ENCODE measurements at regions not wholly inside any gene's neighbourhood (a gene's known extent, or its start where the extent isn't known, plus 50 kb on each side); places are given as distances from the start of the nearest gene placed in this dataset.

DNA sequence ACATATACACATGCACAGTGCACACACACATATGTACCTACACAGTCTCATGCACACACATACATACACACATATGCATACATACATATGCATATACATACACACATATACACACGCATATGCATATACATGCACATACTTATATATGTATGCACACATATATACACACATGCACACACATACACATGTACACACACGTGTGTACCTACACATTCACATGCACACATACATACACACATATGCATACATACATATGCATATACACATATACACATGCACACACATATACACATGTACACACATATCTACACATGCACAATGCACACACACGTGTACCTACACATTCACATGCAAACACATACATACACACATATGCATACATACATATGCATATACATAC lies 100.3 kb upstream of the TWIST2 start:
- Histone ChIP-seq H3K27me3 (ENCODE audit: control insufficient read depth, insufficient read depth, low read length) (peaks cover 3% of the 10 kb centered on the region), H3K36me3 (ENCODE audit: control insufficient read depth, insufficient read depth, low read length) (no peaks in the 10 kb centered on the region), H3K4me3 (ENCODE audit: low read depth, low read length) (no peak overlapping the region)
- ChIA-PET POLR2A (no interaction called here), CTCF (no interaction called here)
- TF ChIP-seq, protein P1, sequence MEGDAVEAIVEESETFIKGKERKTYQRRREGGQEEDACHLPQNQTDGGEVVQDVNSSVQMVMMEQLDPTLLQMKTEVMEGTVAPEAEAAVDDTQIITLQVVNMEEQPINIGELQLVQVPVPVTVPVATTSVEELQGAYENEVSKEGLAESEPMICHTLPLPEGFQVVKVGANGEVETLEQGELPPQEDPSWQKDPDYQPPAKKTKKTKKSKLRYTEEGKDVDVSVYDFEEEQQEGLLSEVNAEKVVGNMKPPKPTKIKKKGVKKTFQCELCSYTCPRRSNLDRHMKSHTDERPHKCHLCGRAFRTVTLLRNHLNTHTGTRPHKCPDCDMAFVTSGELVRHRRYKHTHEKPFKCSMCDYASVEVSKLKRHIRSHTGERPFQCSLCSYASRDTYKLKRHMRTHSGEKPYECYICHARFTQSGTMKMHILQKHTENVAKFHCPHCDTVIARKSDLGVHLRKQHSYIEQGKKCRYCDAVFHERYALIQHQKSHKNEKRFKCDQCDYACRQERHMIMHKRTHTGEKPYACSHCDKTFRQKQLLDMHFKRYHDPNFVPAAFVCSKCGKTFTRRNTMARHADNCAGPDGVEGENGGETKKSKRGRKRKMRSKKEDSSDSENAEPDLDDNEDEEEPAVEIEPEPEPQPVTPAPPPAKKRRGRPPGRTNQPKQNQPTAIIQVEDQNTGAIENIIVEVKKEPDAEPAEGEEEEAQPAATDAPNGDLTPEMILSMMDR (IDR thresholded peaks at IDR 0.05; ENCODE audit: insufficient read depth, low read depth, low read length): no peak
- no peak for DNase-seq (ENCODE audit: low read depth)

GRCh38 chr2:238750212-238750904 lies 97.5 kb upstream of the TWIST2 start:
- no peaks in the 10 kb centered on the region for H3K36me3 ChIP-seq (ENCODE audit: control insufficient read depth, insufficient read depth, low read length)

DNA sequence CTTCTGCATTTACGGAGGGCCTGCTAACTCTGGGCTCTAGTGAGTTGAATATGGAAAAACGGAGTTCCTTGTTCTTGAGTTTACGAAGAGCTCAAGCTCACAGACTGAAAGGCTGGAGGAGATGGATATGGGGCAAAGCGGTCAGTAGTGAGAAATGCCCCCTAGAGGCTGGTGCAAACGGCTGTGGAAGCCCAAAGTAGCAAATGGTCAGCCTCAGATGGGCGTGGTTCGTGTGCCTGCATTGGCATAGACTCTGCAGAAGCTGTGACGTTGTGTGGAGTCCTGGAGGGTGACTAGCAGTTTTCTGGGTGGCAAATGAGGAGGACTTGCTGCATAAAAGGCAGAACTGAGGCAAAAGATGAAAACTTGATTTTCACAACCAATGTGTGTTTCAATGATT lies 93.6 kb upstream of the TWIST2 start:
- DNase-seq (ENCODE audit: low read depth): no peak
- ChIA-PET CTCF (interaction anchor here (1.0 kb wide), 1 partner anchor 396 kb away, joined by 3 read pairs; no protein-coding TSS in a partner anchor), POLR2A (no interaction called here)
- Histone ChIP-seq H3K36me3 (ENCODE audit: control insufficient read depth, insufficient read depth, low read length) (no peaks in the 10 kb centered on the region), H3K27me3 (ENCODE audit: control insufficient read depth, insufficient read depth, low read length) (peaks cover 2% of the 10 kb centered on the region; the same call in 1 of the 2 replicates), H3K4me3 (ENCODE audit: low read depth, low read length) (no peak overlapping the region)
- TF ChIP-seq, protein P1 (IDR thresholded peaks at IDR 0.05; ENCODE audit: insufficient read depth, low read depth, low read length): peak; percentile 32; the same call in 1 of the 2 replicates

More at GRCh38 chr2:238750212-238750904, 97.5 kb upstream of the TWIST2 start:
- no peak overlapping the region for H3K4me3 ChIP-seq (ENCODE audit: low read depth, low read length)
- DNase-seq (ENCODE audit: low read depth): no peak
- TF ChIP-seq, protein P1 (IDR thresholded peaks at IDR 0.05; ENCODE audit: insufficient read depth, low read depth, low read length): no peak
- CTCF ChIA-PET: no interaction called here
- H3K27me3 ChIP-seq (ENCODE audit: control insufficient read depth, insufficient read depth, low read length): peaks cover 5% of the 10 kb centered on the region
- POLR2A ChIA-PET: no interaction called here

GRCh38 chr2:238761868-238762267 lies 86.0 kb upstream of the TWIST2 start:
- no peaks in the 10 kb centered on the region for H3K36me3 ChIP-seq (ENCODE audit: control insufficient read depth, insufficient read depth, low read length)
- TF ChIP-seq, protein P1 (IDR thresholded peaks at IDR 0.05; ENCODE audit: insufficient read depth, low read depth, low read length): no peak
- ChIA-PET CTCF (interaction anchor here (0.6 to 1.0 kb wide), 3 partner anchors 10 to 24 kb away, joined by 3 to 5 read pairs (median 3); no protein-coding TSS in a partner anchor), POLR2A (no interaction called here)
- H3K27me3 ChIP-seq (ENCODE audit: control insufficient read depth, insufficient read depth, low read length): peaks cover 4% of the 10 kb centered on the region; the same call in 1 of the 2 replicates
- DNase-seq (ENCODE audit: low read depth): no peak
- H3K4me3 ChIP-seq (ENCODE audit: low read depth, low read length): no peak overlapping the region

DNA sequence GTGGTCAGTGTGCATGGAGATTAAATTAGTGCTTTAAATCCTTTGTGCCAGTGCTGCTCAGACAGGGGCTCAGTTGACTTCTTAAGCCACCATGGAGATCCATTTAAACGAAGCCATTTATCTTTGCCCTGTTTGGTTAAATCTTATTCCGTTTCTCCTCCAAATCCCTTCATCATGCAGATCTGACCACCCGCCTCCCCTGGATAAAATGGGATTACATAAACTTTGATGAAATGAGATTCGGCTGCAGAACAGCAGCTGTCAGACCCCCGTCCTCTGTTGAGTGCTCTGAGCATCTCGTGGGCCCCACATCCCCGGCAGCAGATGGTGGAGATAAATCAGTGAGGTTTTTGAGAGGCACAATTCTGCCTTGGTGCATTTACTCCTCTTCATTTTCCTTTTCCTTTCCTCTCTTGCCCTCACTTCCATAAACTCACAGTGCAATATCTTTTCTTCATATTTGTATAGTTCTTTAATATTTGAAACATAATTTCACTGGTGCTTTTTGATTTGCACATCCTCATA lies 84.4 kb upstream of the TWIST2 start:
- no peak overlapping the region for H3K4me3 ChIP-seq (ENCODE audit: low read depth, low read length)
- TF ChIP-seq, protein P1 (IDR thresholded peaks at IDR 0.05; ENCODE audit: insufficient read depth, low read depth, low read length): no peak
- CTCF ChIA-PET: interaction anchor here (0.6 kb wide), 1 partner anchor 22 kb away, joined by 3 read pairs; no protein-coding TSS in a partner anchor
- no peak for DNase-seq (ENCODE audit: low read depth)
- POLR2A ChIA-PET: no interaction called here
- peaks cover 11% of the 10 kb centered on the region for H3K27me3 ChIP-seq (ENCODE audit: control insufficient read depth, insufficient read depth, low read length)
- no peaks in the 10 kb centered on the region for H3K36me3 ChIP-seq (ENCODE audit: control insufficient read depth, insufficient read depth, low read length)

Measured in BJ (cell line).